ENCODE measurements at regions not wholly inside any gene's neighbourhood (a gene's known extent, or its start where the extent isn't known, plus 50 kb on each side); places are given as distances from the start of the nearest gene placed in this dataset.

- Histone ChIP-seq H3K27me3 (ENCODE audit: insufficient read depth, low read length) (no peaks in the 10 kb centered on the region), H2BK120ac (ENCODE audit: low read depth, low read length, poor library complexity, severe bottlenecking) (no peak overlapping the region), H4K20me1 (ENCODE audit: control insufficient read depth, insufficient read depth, insufficient read length) (no peaks in the 10 kb centered on the region), H3K4ac (ENCODE audit: low read depth, low read length) (no peak overlapping the region), H3K18ac (ENCODE audit: insufficient read length, low read depth, low read length) (no peak overlapping the region), H2AK5ac (ENCODE audit: insufficient read length, low read length) (no peak overlapping the region), H3K9ac (ENCODE audit: extremely low read depth, insufficient read length, low read length) (no peak overlapping the region), H4K8ac (replicated peaks; ENCODE audit: insufficient read length, low read depth, low read length) (no peak overlapping the region), H3K4me2 (ENCODE audit: insufficient read depth, insufficient read length, low read length) (no peak overlapping the region), H3K23ac (ENCODE audit: insufficient read length, low read depth, low read length) (no peak overlapping the region), H3K27ac (ENCODE audit: insufficient read length, low read depth, low read length) (no peak overlapping the region), H2AFZ (ENCODE audit: low read length) (no peak overlapping the region), H2BK5ac (ENCODE audit: insufficient read length, low read length) (no peak overlapping the region), H2BK15ac (ENCODE audit: low read depth, low read length) (no peak overlapping the region), H2BK20ac (ENCODE audit: low read depth, low read length, poor library complexity, severe bottlenecking) (no peak overlapping the region), H3K79me2 (ENCODE audit: insufficient read depth, low read length) (no peaks in the 10 kb centered on the region), H3K9me3 (ENCODE audit: control insufficient read depth, low read depth, low read length) (no peaks in the 10 kb centered on the region), H4K91ac (ENCODE audit: insufficient read length, low read depth, low read length) (no peak overlapping the region), H3K79me1 (ENCODE audit: insufficient read depth, low read depth, low read length, poor library complexity, severe bottlenecking) (no peaks in the 10 kb centered on the region), H3T11ph (ENCODE audit: low read length) (no peak overlapping the region), H3K14ac (ENCODE audit: insufficient read depth, low read length) (no peak overlapping the region), H2BK12ac (ENCODE audit: insufficient read length, low read depth, low read length) (no peak overlapping the region), H3K56ac (ENCODE audit: insufficient read length, low read depth, low read length) (no peak overlapping the region), H3K23me2 (ENCODE audit: insufficient read length, low read depth, low read length, poor library complexity, severe bottlenecking) (no peaks in the 10 kb centered on the region), H4K5ac (ENCODE audit: insufficient read length, low read depth, low read length) (no peak overlapping the region), H3K4me1 (ENCODE audit: insufficient read depth, low read length) (no peaks in the 10 kb centered on the region; the same call in 1 of the 2 replicates)
- Mint-ChIP-seq H3K4me3 (no peak overlapping the region), H3K9me3 (no peaks in the 10 kb centered on the region), H3K36me3 (ENCODE audit: insufficient read depth in 1 of 3, low read depth in 3 of 3) (no peaks in the 10 kb centered on the region), H3K27ac (no peak overlapping the region), H3K4me1 (peaks cover 11 to 12% of the 10 kb centered on the region in 2 experiments), H3K27me3 (ENCODE audit: low read depth) (no peaks in the 10 kb centered on the region; the same call in 1 of the 2 replicates)
- no peak for TF ChIP-seq CTCF (conservative IDR thresholded peaks at IDR 0.05)
- WGBS (ENCODE audit: extremely low coverage, insufficient read length, low lambda C conversion rate): no CpG with 5 or more reads among the region's 3 CpGs
- no peak for DNase-seq
Measured at GRCh38 chr20:55533632-55534031, 471.7 kb downstream of the CBLN4 start.

Measured in H9 (cell line).